Chondrocyte (in vitro differentiated cells): ENCODE measurements at regions not wholly inside any gene's neighbourhood (a gene's known extent, or its start where the extent isn't known, plus 50 kb on each side); places are given as distances from the start of the nearest gene placed in this dataset.

ENCODE experiments used
- DNase-seq: peaks from one replicate; pipeline ENCODE4 v3.0.0; 2021; ENCODE audit warnings: mixed read lengths, low spot score
- H3K27ac Mint-ChIP-seq: one replicate; pipeline ENCODE4 v1.8.0; 2021; ENCODE audit warnings: mild to moderate bottlenecking, moderate library complexity, mixed read lengths; ENCODE audit not compliant: unreplicated experiment
- H3K27me3 Mint-ChIP-seq: 2 replicates; pipeline ENCODE4 v1.8.0; 2021; ENCODE audit warnings: low read depth, mixed read lengths
- H3K36me3 Mint-ChIP-seq: 2 replicates; pipeline ENCODE4 v1.8.0; 2021; ENCODE audit warnings: low read depth, mixed read lengths
- H3K4me1 Mint-ChIP-seq: 2 replicates; pipeline ENCODE4 v1.8.0; 2021; ENCODE audit warnings: low read depth, mild to moderate bottlenecking, mixed read lengths
- H3K4me3 Mint-ChIP-seq: one replicate; pipeline ENCODE4 v1.8.0; 2021; ENCODE audit warnings: mild to moderate bottlenecking, moderate library complexity, mixed read lengths; ENCODE audit not compliant: unreplicated experiment
- H3K9me3 Mint-ChIP-seq: 2 replicates; pipeline ENCODE4 v1.8.0; 2021; ENCODE audit warnings: low read depth, mixed read lengths
- CTCF ChIP-seq: fragments of 200-600 bp; sonication (generic); IDR thresholded peaks from 2 replicates; pipeline ENCODE4 v1.5.0; 2021; ENCODE audit warnings: antibody characterized with exemption, mild to moderate bottlenecking, moderate library complexity

- Mint-ChIP-seq H3K4me3 (no peak overlapping the region), H3K36me3 (peaks cover 4% of the 10 kb centered on the region), H3K27ac (no peak overlapping the region), H3K9me3 (peaks cover 18% of the 10 kb centered on the region), H3K4me1 (peaks cover 7% of the 10 kb centered on the region), H3K27me3 (peaks cover 2% of the 10 kb centered on the region)
- no peak for DNase-seq
- TF ChIP-seq CTCF, result no peak
Observed at GRCh38 chr15:29323557-29323956, 53.9 kb upstream of the NSMCE3 start.

GRCh38 chr15:29322415-29322814 is 52.8 kb upstream of the NSMCE3 start:
- TF ChIP-seq CTCF, result no peak
- H3K4me1 Mint-ChIP-seq, result peaks cover 7% of the 10 kb centered on the region
- peaks cover 18% of the 10 kb centered on the region for H3K9me3 Mint-ChIP-seq
- peaks cover 2% of the 10 kb centered on the region for H3K27me3 Mint-ChIP-seq
- no peak for DNase-seq
- H3K36me3 Mint-ChIP-seq, result peaks cover 4% of the 10 kb centered on the region
- no peak overlapping the region for H3K27ac Mint-ChIP-seq
- no peak overlapping the region for H3K4me3 Mint-ChIP-seq

- H3K4me1 Mint-ChIP-seq, result peaks cover 7% of the 10 kb centered on the region
Observed at GRCh38 chr15:29320420-29320819, 50.8 kb upstream of the NSMCE3 start.

GRCh38 chr15:29319823-29320222 is 50.2 kb upstream of the NSMCE3 start:
- DNase-seq, result no peak
- H3K36me3 Mint-ChIP-seq, result no peaks in the 10 kb centered on the region
- H3K4me1 Mint-ChIP-seq, result peaks cover 7% of the 10 kb centered on the region
- no peak for TF ChIP-seq CTCF
- no peak overlapping the region for H3K4me3 Mint-ChIP-seq
- H3K27me3 Mint-ChIP-seq, result no peaks in the 10 kb centered on the region
- H3K27ac Mint-ChIP-seq, result no peak overlapping the region
- H3K9me3 Mint-ChIP-seq, result peaks cover 4% of the 10 kb centered on the region

More at GRCh38 chr15:29320420-29320819, 50.8 kb upstream of the NSMCE3 start:
- DNase-seq, result no peak
- Mint-ChIP-seq H3K27ac (no peak overlapping the region), H3K27me3 (no peaks in the 10 kb centered on the region), H3K36me3 (no peaks in the 10 kb centered on the region), H3K4me3 (no peak overlapping the region), H3K9me3 (peaks cover 9% of the 10 kb centered on the region)
- TF ChIP-seq CTCF, result no peak
